Panc1 (cell line): ENCODE measurements at regions not wholly inside any gene's neighbourhood (a gene's known extent, or its start where the extent isn't known, plus 50 kb on each side); places are given as distances from the start of the nearest gene placed in this dataset.

Experiments
- ATAC-seq: fragments of 200-7000 bp; cut with Tn5 transposase; 2 replicates; pipeline ENCODE4 v1.9.1; 2020; ENCODE audit warnings: mild to moderate bottlenecking, moderate library complexity
- BruUV-seq: library from RNA; stranded (reverse); fragments of 400-500 nt; replicated peaks from 2 replicates; lab custom pipeline; 2021; lab: Mats Ljungman, UMichigan
- CTCF ChIA-PET: fragments of 300-600 bp; sonication (Branson Sonifier 250); formaldehyde crosslinking; loops from one replicate; lab custom pipeline; 2022; ENCODE audit warnings: antibody characterized with exemption; lab: Charles Lee
- POLR2A ChIA-PET: fragments of 300-600 bp; sonication (Branson Sonifier 250); formaldehyde crosslinking; loops from one replicate; lab custom pipeline; 2022; ENCODE audit warnings: antibody characterized with exemption; lab: Charles Lee
- DNase-seq: peaks from one replicate; pipeline ENCODE4 v3.0.0-alpha.2; 2010; ENCODE audit warnings: low read depth, low spot score
- H3K27ac ChIP-seq: 2 replicates; pipeline ENCODE4 v1.5.1; 2011; ENCODE audit warnings: mild to moderate bottlenecking, low read length, inconsistent platforms
- H3K27me3 ChIP-seq: fragments of 200-500 bp; sonication (Bioruptor generic); 2 replicates; pipeline ENCODE4 v1.6.0; 2014; ENCODE audit warnings: low read length, inconsistent platforms; ENCODE audit not compliant: control insufficient read depth, insufficient read depth
- H3K36me3 ChIP-seq: fragments of 200-500 bp; sonication (Bioruptor generic); 2 replicates; pipeline ENCODE4 v1.5.1; 2014; ENCODE audit warnings: inconsistent platforms, mild to moderate bottlenecking, low read length, moderate library complexity; ENCODE audit not compliant: control insufficient read depth, insufficient read depth
- H3K4me1 ChIP-seq: 2 replicates; pipeline ENCODE4 v1.5.1; 2011; ENCODE audit warnings: inconsistent platforms, mild to moderate bottlenecking, low read length, moderate library complexity; ENCODE audit not compliant: control insufficient read depth, insufficient read depth
- H3K4me3 ChIP-seq, 2 experiments: 2 replicates each; pipeline ENCODE4 v1.5.1; 2011 to 2012; ENCODE audit warnings: low read depth in 2 of 2, low read length in 2 of 2, mild to moderate bottlenecking in 2 of 2, inconsistent platforms in 1 of 2, moderate library complexity in 1 of 2
- H3K9me3 ChIP-seq: fragments of 200-500 bp; sonication (Bioruptor generic); 2 replicates; pipeline ENCODE4 v1.5.1; 2014; ENCODE audit warnings: low read depth, mild to moderate bottlenecking, inconsistent platforms, low read length, moderate library complexity; ENCODE audit not compliant: control insufficient read depth, insufficient read depth
- CTCF ChIP-seq: fragments of 450-650 bp; IDR thresholded peaks from 2 replicates; pipeline ENCODE4 v1.5.1; 2017; ENCODE audit warnings: mild to moderate bottlenecking
- POLR2AphosphoS5 ChIP-seq: IDR thresholded peaks from 2 replicates; pipeline ENCODE4 v1.6.1; 2012; ENCODE audit warnings: mild to moderate bottlenecking, low read depth, low read length, moderate library complexity
- REST ChIP-seq, 2 experiments: IDR thresholded peaks; 2 replicates each; pipeline ENCODE4 v1.6.1; 2011 to 2012; ENCODE audit warnings: low read depth in 2 of 2, control low read depth in 1 of 2, low read length in 1 of 2, mild to moderate bottlenecking in 1 of 2, moderate library complexity in 1 of 2; ENCODE audit not compliant: insufficient read depth in 1 of 2
- SIN3A ChIP-seq: IDR thresholded peaks from 2 replicates; pipeline ENCODE4 v1.6.1; 2012; ENCODE audit warnings: low read depth, mild to moderate bottlenecking, low read length, moderate library complexity, borderline replicate concordance; ENCODE audit not compliant: insufficient read depth
- TCF7L2 ChIP-seq: IDR thresholded peaks from 2 replicates; pipeline ENCODE4 v1.6.1; 2011; ENCODE audit warnings: mild to moderate bottlenecking, low read depth, low read length, inconsistent platforms
- in situ Hi-C: cut with HindIII; loops from 2 replicates; pipeline ENCODE4 v1.10.0; 2016; ENCODE audit warnings: low sequenced_read_pairs, low pct_unique_long_range_greater_than_20kb
- intact Hi-C: fragments of 100-400 bp; cut with micrococcal nuclease; formaldehyde crosslinking; loops from one replicate; pipeline ENCODE4 v1.10.0; 2022; ENCODE audit not compliant: unreplicated experiment

DNA sequence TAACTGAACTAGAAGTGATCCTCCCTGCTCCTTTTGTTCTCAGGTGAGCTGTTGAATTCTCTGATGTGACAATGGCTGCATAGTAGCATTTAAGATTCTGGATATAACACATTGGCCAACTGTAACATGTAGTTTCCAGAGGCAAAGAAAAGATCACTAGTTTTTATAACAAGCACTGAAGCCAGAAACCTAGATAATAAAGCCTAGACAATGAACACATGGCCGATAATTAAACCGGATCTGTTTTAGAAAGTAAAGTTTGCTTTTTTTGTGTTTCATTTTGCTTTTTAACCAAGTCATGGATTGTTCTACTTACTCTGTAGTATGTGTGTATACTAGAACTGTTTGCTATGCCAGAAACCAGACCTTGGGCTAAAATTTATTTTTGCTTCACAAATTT lies 225.5 kb upstream of the KLHL1 start:
- CTCF ChIA-PET = no interaction called here
- Histone ChIP-seq H3K27ac (no peak overlapping the region), H3K27me3 (no peaks in the 10 kb centered on the region), H3K4me3 (no peak overlapping the region), H3K36me3 (no peaks in the 10 kb centered on the region), H3K4me1 (no peaks in the 10 kb centered on the region), H3K9me3 (no peaks in the 10 kb centered on the region)
- in situ Hi-C loops (no loop called here), intact Hi-C loops (loop anchor here (10.0 kb wide), 1 partner anchor 231 kb away; no protein-coding TSS in a partner anchor)
- no peak for DNase-seq
- POLR2A ChIA-PET = no interaction called here
- BruUV-seq = no TSS peak
- TF ChIP-seq CTCF (no peak), POLR2AphosphoS5 (no peak)
- no peak for ATAC-seq

DNA sequence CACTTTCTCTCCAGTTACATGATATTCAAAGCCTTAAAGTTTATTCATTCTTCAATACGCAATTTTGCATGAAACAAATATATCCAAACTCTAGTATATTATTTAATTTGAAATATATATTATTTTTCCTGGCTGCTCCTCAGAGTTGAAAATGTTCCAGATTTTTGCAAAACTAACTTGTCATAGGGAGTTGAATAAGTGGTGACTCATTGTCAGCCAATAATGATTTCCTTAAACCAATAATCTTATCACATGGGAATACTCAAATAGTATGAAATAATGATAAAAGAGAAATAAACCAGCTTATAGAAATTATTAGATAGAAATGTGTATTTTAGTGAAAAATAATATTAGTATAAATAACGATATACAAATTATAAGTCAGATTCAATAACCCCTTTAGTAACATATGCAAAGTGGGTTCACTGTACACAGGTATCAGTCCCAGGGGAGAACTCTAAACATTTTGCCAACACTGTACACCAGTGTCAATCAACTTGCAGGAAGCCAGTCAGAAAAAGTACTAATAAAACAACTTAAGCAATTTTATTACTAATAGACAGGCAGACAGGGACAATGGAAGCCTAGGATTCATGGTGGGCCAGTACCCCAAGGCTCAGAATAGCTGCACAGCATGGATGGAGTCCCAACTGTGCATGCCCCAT lies 222.6 kb upstream of the KLHL1 start:
- H3K4me3 ChIP-seq = no peak overlapping the region
- no peaks in the 10 kb centered on the region for H3K4me1 ChIP-seq
- no peak for DNase-seq
- ChIA-PET CTCF (no interaction called here), POLR2A (no interaction called here)
- no TSS peak for BruUV-seq
- no peak overlapping the region for H3K27ac ChIP-seq
- in situ Hi-C loops = no loop called here
- intact Hi-C loops = loop anchor here (10.0 kb wide), 1 partner anchor 234 kb away; no protein-coding TSS in a partner anchor
- no peak for ATAC-seq
- H3K27me3 ChIP-seq = no peaks in the 10 kb centered on the region
- TF ChIP-seq CTCF = no peak
- TF ChIP-seq TCF7L2 = no peak
- TF ChIP-seq REST (IDR thresholded peaks at IDR 0.05; ENCODE audit: insufficient read depth in 1 of 2, low read depth in 2 of 2, low read length in 1 of 2) = no peak
- TF ChIP-seq SIN3A = no peak
- TF ChIP-seq POLR2AphosphoS5 = no peak
- no peaks in the 10 kb centered on the region for H3K9me3 ChIP-seq
- H3K36me3 ChIP-seq = no peaks in the 10 kb centered on the region
